GM12892 (cell line): ENCODE measurements at regions not wholly inside any gene's neighbourhood (a gene's known extent, or its start where the extent isn't known, plus 50 kb on each side); places are given as distances from the start of the nearest gene placed in this dataset.

ENCODE experiments used
- POLR2A ChIP-seq: IDR thresholded peaks from 2 replicates; pipeline ENCODE4 v1.6.1; 2011; ENCODE audit warnings: low read depth, low read length, control low read depth
- TAF1 ChIP-seq: IDR thresholded peaks from 2 replicates; pipeline ENCODE4 v1.6.1; 2011; ENCODE audit warnings: low read depth, mild to moderate bottlenecking, control low read depth, low read length, borderline replicate concordance

GRCh38 chr10:75335191-75335590 lies 66.4 kb downstream of the ZNF503 start:
- no peak for TF ChIP-seq POLR2A
- no peak for TF ChIP-seq TAF1
